Gastrocnemius medialis (tissue), 4 donors: ENCODE measurements at regions not wholly inside any gene's neighbourhood (a gene's known extent, or its start where the extent isn't known, plus 50 kb on each side); places are given as distances from the start of the nearest gene placed in this dataset.
A peak's percentile ranks its signal among the peaks of the same experiment; 100 is the strongest.

Source experiments
- ATAC-seq, 2 donors: fragments of 150-250 bp; one replicate each; pipeline ENCODE4 v1.9.1; 2016
- DNase-seq, 2 donors: peaks; one replicate each; pipeline ENCODE4 v3.0.0-alpha.2; 2019
- H3K27ac ChIP-seq, 4 donors: fragments of 200-600 bp; sonication (generic); 1 replicate in 1 of 4; 2 replicates in 3 of 4; pipeline ENCODE4 v1.5.1; 2016 to 2018; ENCODE audit warnings: mild to moderate bottlenecking in 2 of 4, moderate library complexity in 1 of 4
- H3K27me3 ChIP-seq, 3 donors: fragments of 200-600 bp; sonication (generic) in 2 of 3; 1 replicate in 1 of 3; 2 replicates in 2 of 3; pipeline versions ENCODE4 v1.5.1 to v1.6.0; 2016 to 2019; ENCODE audit warnings: mild to moderate bottlenecking in 1 of 3, moderate library complexity in 1 of 3
- H3K36me3 ChIP-seq, 2 donors: fragments of 200-600 bp; sonication (generic) in 1 of 2; one replicate each; pipeline ENCODE4 v1.5.1; 2017 to 2018
- H3K4me1 ChIP-seq, 2 donors: fragments of 200-600 bp; sonication (generic) in 1 of 2; one replicate each; pipeline ENCODE4 v1.5.1; 2016 to 2017; ENCODE audit warnings: mild to moderate bottlenecking in 2 of 2
- H3K4me3 ChIP-seq, 4 donors: fragments of 200-600 bp; sonication (generic) in 3 of 4; 1 replicate in 1 of 4; 2 replicates in 3 of 4; pipeline ENCODE4 v1.5.1; 2016 to 2019; ENCODE audit warnings: mild to moderate bottlenecking in 2 of 4
- H3K9me3 ChIP-seq, 3 donors: fragments of 200-600 bp; sonication (generic) in 2 of 3; 1 replicate in 1 of 3; 2 replicates in 2 of 3; pipeline ENCODE4 v1.5.1; 2016 to 2019
- POLR2A ChIP-seq, 2 donors: fragments of 450-650 bp; IDR thresholded peaks; one replicate each; pipeline ENCODE4 v1.6.1; 2017; ENCODE audit warnings: antibody characterized with exemption in 2 of 2, mild to moderate bottlenecking in 2 of 2, moderate library complexity in 2 of 2
- in situ Hi-C, 4 donors: fragments of 200-750 bp; cut with MboI; loops; one replicate each; pipeline versions ENCODE4 v1.15.0 to v1.8.0; 2017; ENCODE audit warnings: low sequenced_read_pairs in 4 of 4
- intact Hi-C: fragments of 100-400 bp; cut with DNase I; formaldehyde crosslinking; loops from one replicate; pipeline ENCODE4 v1.15.1; 2023; ENCODE audit warnings: low total_unique reads
- TF ChIP-seq, protein P1 (sequence below), 5 experiments: fragments of 450-650 bp in 3 of 5; fragments of 200-600 bp in 2 of 5; sonication (generic) in 2 of 5; IDR thresholded peaks in 4 of 5; conservative IDR thresholded peaks in 1 of 5; 1 replicate in 4 of 5; 2 replicates in 1 of 5; pipeline ENCODE4 v1.5.1; 2016 to 2019; ENCODE audit warnings: antibody characterized with exemption in 5 of 5, mild to moderate bottlenecking in 3 of 5, moderate library complexity in 3 of 5

DNA sequence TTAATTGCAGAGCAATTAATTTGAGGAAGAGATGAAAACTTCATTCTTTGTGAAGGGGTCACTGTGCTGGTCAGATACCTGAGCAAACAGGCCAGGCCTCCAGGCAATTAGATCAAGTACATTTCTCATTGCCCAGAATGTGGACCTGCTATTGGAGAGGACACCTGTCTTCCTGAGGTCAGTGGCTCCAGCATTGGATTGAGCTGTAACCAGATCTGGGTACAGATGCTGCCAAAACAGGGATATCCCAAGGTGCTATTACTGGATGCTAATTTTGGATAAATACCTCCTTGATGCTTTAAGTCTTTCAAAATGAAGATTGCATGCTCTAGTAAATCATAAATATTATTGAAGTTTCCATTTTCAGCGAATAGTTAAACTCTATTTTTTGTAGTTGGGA, 131.5 kb downstream of the FAM161A start:
- intact Hi-C loops (loop anchor here (2.0 kb wide), 1 partner anchor 40 kb away; no protein-coding TSS in a partner anchor), in situ Hi-C loops (no loop called here)
- TF ChIP-seq, protein P1, sequence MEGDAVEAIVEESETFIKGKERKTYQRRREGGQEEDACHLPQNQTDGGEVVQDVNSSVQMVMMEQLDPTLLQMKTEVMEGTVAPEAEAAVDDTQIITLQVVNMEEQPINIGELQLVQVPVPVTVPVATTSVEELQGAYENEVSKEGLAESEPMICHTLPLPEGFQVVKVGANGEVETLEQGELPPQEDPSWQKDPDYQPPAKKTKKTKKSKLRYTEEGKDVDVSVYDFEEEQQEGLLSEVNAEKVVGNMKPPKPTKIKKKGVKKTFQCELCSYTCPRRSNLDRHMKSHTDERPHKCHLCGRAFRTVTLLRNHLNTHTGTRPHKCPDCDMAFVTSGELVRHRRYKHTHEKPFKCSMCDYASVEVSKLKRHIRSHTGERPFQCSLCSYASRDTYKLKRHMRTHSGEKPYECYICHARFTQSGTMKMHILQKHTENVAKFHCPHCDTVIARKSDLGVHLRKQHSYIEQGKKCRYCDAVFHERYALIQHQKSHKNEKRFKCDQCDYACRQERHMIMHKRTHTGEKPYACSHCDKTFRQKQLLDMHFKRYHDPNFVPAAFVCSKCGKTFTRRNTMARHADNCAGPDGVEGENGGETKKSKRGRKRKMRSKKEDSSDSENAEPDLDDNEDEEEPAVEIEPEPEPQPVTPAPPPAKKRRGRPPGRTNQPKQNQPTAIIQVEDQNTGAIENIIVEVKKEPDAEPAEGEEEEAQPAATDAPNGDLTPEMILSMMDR (IDR thresholded peaks at IDR 0.05 in 4 of 5, conservative IDR thresholded peaks at IDR 0.05 in 1 of 5) = no peak
- TF ChIP-seq POLR2A (IDR thresholded peaks at IDR 0.05) = no peak
- no peaks in the 10 kb centered on the region for H3K36me3 ChIP-seq
- ATAC-seq (peak; percentile 60 to 61), DNase-seq (peak; percentile 54 to 64)
- H3K27me3 ChIP-seq = no peaks in the 10 kb centered on the region
- peaks cover 0 to 4% (median 0%) of the 10 kb centered on the region in 3 donors for H3K9me3 ChIP-seq
- H3K4me3 ChIP-seq = no peak overlapping the region
- H3K4me1 ChIP-seq = peaks cover 54 to 57% of the 10 kb centered on the region in 2 donors
- peak overlapping the region; percentile 84 to 92 (median 91) for H3K27ac ChIP-seq

DNA sequence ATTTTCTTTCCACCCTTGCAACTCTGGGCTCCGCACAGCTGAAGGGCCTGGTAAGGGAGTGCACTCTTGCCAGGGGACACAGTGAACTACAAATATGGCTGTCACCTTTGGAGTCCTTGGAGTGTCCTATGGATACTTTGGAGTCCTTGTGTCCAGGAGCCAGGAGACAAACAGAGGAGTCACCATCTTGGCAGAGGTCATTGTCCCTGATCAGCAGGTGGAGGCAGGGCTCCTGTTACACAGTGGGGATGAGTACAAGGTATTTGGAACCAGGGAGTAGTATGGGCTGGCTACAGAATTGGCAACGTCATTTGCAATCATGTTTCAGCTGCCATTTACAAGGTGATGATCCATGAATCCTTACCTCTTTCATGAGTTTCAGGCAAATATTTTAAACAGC, 132.5 kb downstream of the FAM161A start:
- H3K4me1 ChIP-seq = peaks cover 51 to 57% of the 10 kb centered on the region in 2 donors
- H3K27me3 ChIP-seq = no peaks in the 10 kb centered on the region
- no peaks in the 10 kb centered on the region for H3K36me3 ChIP-seq
- in situ Hi-C loops (no loop called here), intact Hi-C loops (no loop called here)
- DNase-seq (peak; percentile 38 to 59), ATAC-seq (peak; percentile 48 to 49)
- H3K4me3 ChIP-seq = no peak overlapping the region
- TF ChIP-seq, protein P1 (IDR thresholded peaks at IDR 0.05 in 4 of 5, conservative IDR thresholded peaks at IDR 0.05 in 1 of 5) = no peak
- TF ChIP-seq POLR2A (IDR thresholded peaks at IDR 0.05) = no peak
- no peaks in the 10 kb centered on the region for H3K9me3 ChIP-seq
- peak overlapping the region; percentile 84 to 92 (median 91) for H3K27ac ChIP-seq

DNA sequence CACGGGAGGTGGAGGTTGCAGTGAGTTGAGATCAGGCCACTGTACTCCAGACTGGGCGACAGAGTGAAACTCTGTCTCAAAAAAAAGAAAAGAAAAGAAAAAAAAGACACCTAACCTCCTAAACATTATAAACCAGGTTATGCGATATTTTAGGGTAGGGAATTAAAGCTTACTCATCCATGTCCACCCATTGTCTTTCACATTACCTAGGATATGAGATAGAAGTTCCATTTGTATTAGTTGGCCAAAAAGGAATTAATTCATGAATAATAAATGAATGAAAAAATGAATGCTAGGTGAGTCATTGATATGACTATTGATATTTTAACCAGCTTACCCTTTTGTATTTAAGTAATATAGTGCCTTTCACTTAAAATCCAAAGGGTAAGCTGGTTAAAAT, 132.9 kb downstream of the FAM161A start:
- no peaks in the 10 kb centered on the region for H3K9me3 ChIP-seq
- peaks cover 46 to 57% of the 10 kb centered on the region in 2 donors for H3K4me1 ChIP-seq
- intact Hi-C loops (no loop called here), in situ Hi-C loops (no loop called here)
- no peak overlapping the region for H3K4me3 ChIP-seq
- DNase-seq (no peak), ATAC-seq (no peak)
- no peaks in the 10 kb centered on the region for H3K36me3 ChIP-seq
- TF ChIP-seq, protein P1 (IDR thresholded peaks at IDR 0.05 in 4 of 5, conservative IDR thresholded peaks at IDR 0.05 in 1 of 5) = no peak
- TF ChIP-seq POLR2A (IDR thresholded peaks at IDR 0.05) = no peak
- H3K27me3 ChIP-seq = no peaks in the 10 kb centered on the region
- peak overlapping the region; percentile 84 to 92 (median 91) for H3K27ac ChIP-seq

DNA sequence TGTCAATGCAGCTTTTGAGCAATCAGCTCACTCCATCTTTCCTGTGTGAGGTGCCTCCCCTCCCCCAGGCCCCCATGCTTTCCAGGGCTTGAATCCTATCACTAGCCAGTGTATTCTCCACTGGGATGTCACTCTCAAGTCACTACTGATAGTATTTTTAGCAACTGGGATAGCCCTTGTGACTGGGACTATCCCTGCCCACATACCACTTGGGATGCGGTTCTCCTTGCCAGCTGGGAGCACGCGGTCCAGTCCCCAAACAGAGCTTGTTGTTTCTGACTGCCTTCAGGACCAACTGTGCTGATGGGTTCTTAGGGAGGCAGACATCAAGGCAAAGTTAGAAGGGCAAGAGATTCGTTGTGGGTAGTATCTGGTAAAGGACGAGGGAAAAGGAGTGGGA, 134.9 kb downstream of the FAM161A start:
- Histone ChIP-seq H3K27me3 (no peaks in the 10 kb centered on the region), H3K9me3 (no peaks in the 10 kb centered on the region), H3K36me3 (no peaks in the 10 kb centered on the region), H3K4me1 (peaks cover 51 to 60% of the 10 kb centered on the region in 2 donors), H3K27ac (peak overlapping the region; percentile 84 to 92 (median 91)), H3K4me3 (no peak overlapping the region)
- in situ Hi-C loops (no loop called here), intact Hi-C loops (no loop called here)
- peak; percentile 78 to 80 for ATAC-seq
- peak; percentile 80 for DNase-seq
- TF ChIP-seq POLR2A (IDR thresholded peaks at IDR 0.05) = peak; percentile 28 to 55
- TF ChIP-seq, protein P1 (IDR thresholded peaks at IDR 0.05 in 4 of 5, conservative IDR thresholded peaks at IDR 0.05 in 1 of 5) = no peak

DNA sequence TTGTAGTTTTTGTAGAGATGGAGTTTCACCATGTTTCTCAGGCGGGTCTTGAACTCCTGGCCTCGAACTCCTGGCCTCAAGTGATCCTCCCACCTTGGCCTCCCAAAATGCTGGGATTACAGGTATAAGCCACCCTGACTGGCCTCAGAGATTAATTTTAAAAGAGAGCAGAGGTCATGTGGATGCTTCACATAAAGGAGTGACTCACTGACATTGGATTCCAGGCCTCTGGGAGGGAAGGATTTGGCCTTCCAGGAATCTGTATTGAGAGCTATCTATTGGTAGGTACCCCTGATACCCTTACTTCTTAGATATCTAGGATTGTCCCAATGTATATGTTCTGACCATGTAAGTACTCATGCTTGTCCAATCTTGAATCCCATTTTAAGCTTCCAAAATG, 138.4 kb downstream of the FAM161A start:
- in situ Hi-C loops = no loop called here
- TF ChIP-seq, protein P1 (IDR thresholded peaks at IDR 0.05 in 4 of 5, conservative IDR thresholded peaks at IDR 0.05 in 1 of 5) = no peak
- TF ChIP-seq POLR2A (IDR thresholded peaks at IDR 0.05) = no peak
- Histone ChIP-seq H3K36me3 (no peaks in the 10 kb centered on the region), H3K4me1 (peaks cover 44 to 49% of the 10 kb centered on the region in 2 donors), H3K4me3 (no peak overlapping the region), H3K9me3 (no peaks in the 10 kb centered on the region), H3K27ac (peak overlapping the region; percentile 81 to 93 (median 92)), H3K27me3 (no peaks in the 10 kb centered on the region)
- ATAC-seq = no peak
- intact Hi-C loops = no loop called here
- DNase-seq = no peak
